Tibial artery (tissue), 4 donors: ENCODE measurements at regions not wholly inside any gene's neighbourhood (a gene's known extent, or its start where the extent isn't known, plus 50 kb on each side); places are given as distances from the start of the nearest gene placed in this dataset.

Source experiments
- DNase-seq, 2 donors: peaks; one replicate each; pipeline ENCODE4 v3.0.0-alpha.2; 2019
- H3K27ac ChIP-seq, 2 donors: fragments of 200-600 bp; sonication (generic) in 1 of 2; 1 replicate in 1 of 2; 2 replicates in 1 of 2; pipeline ENCODE4 v1.5.1; 2018 to 2019; ENCODE audit warnings: mild to moderate bottlenecking in 1 of 2
- H3K27me3 ChIP-seq, 2 donors: fragments of 200-600 bp; sonication (generic) in 1 of 2; one replicate each; pipeline versions ENCODE4 v1.5.1 to v1.6.0; 2016 to 2019
- H3K36me3 ChIP-seq, 3 donors: fragments of 200-600 bp; sonication (generic) in 2 of 3; one replicate each; pipeline ENCODE4 v1.5.1; 2016 to 2019; ENCODE audit warnings: mild to moderate bottlenecking in 2 of 3
- H3K4me1 ChIP-seq, 4 donors: fragments of 200-600 bp; sonication (generic) in 2 of 4; 1 replicate in 3 of 4; 2 replicates in 1 of 4; pipeline ENCODE4 v1.5.1; 2016 to 2019
- H3K4me3 ChIP-seq, 2 donors: fragments of 200-600 bp; sonication (generic) in 1 of 2; 1 replicate in 1 of 2; 2 replicates in 1 of 2; pipeline ENCODE4 v1.5.1; 2018 to 2019; ENCODE audit warnings: mild to moderate bottlenecking in 2 of 2
- H3K9me3 ChIP-seq, 3 donors: fragments of 200-600 bp; sonication (generic) in 1 of 3; one replicate each; pipeline ENCODE4 v1.5.1; 2016 to 2019
- CTCF ChIP-seq, 2 experiments: fragments of 200-600 bp in 1 of 2; fragments of 450-650 bp in 1 of 2; IDR thresholded peaks; one replicate each; pipeline ENCODE4 v1.5.1; 2017 to 2019; ENCODE audit warnings: antibody characterized with exemption in 2 of 2, mild to moderate bottlenecking in 1 of 2, moderate library complexity in 1 of 2
- intact Hi-C: fragments of 100-400 bp; cut with DNase I; formaldehyde crosslinking; loops from one replicate; pipeline ENCODE4 v1.15.0; 2023; ENCODE audit warnings: low total_unique reads

- no peak for DNase-seq
- no peaks in the 10 kb centered on the region for H3K36me3 ChIP-seq
- H3K4me1 ChIP-seq, result no peaks in the 10 kb centered on the region
- H3K4me3 ChIP-seq, result no peak overlapping the region
- no peak overlapping the region for H3K27ac ChIP-seq
- intact Hi-C loops, result no loop called here
- H3K27me3 ChIP-seq, result no peaks in the 10 kb centered on the region
- TF ChIP-seq CTCF (IDR thresholded peaks at IDR 0.05), result no peak
- no peaks in the 10 kb centered on the region for H3K9me3 ChIP-seq
These were observed 433.2 kb upstream of the RGPD4 start for GRCh38 chr2:107393516-107393915.

- intact Hi-C loops, result no loop called here
These were observed 428.0 kb upstream of the RGPD4 start for GRCh38 chr2:107398683-107399082.

GRCh38 chr2:107402330-107402729 is 424.4 kb upstream of the RGPD4 start:
- no peaks in the 10 kb centered on the region for H3K9me3 ChIP-seq
- no peak overlapping the region for H3K27ac ChIP-seq

More at GRCh38 chr2:107398683-107399082, 428.0 kb upstream of the RGPD4 start:
- Histone ChIP-seq H3K9me3 (no peaks in the 10 kb centered on the region), H3K36me3 (no peaks in the 10 kb centered on the region), H3K27me3 (no peaks in the 10 kb centered on the region), H3K4me3 (no peak overlapping the region), H3K27ac (no peak overlapping the region), H3K4me1 (no peaks in the 10 kb centered on the region)
- TF ChIP-seq CTCF (IDR thresholded peaks at IDR 0.05), result no peak
- no peak for DNase-seq

GRCh38 chr2:107405261-107405660 is 421.4 kb upstream of the RGPD4 start:
- no peak overlapping the region for H3K4me3 ChIP-seq
- H3K27me3 ChIP-seq, result no peaks in the 10 kb centered on the region
- no peak for TF ChIP-seq CTCF (IDR thresholded peaks at IDR 0.05)
- H3K27ac ChIP-seq, result no peak overlapping the region
- DNase-seq, result no peak
- H3K4me1 ChIP-seq, result no peaks in the 10 kb centered on the region
- intact Hi-C loops, result no loop called here
- H3K9me3 ChIP-seq, result no peaks in the 10 kb centered on the region
- no peaks in the 10 kb centered on the region for H3K36me3 ChIP-seq

More at GRCh38 chr2:107402330-107402729, 424.4 kb upstream of the RGPD4 start:
- DNase-seq, result no peak
- intact Hi-C loops, result no loop called here
- no peak overlapping the region for H3K4me3 ChIP-seq
- no peaks in the 10 kb centered on the region for H3K4me1 ChIP-seq
- H3K27me3 ChIP-seq, result no peaks in the 10 kb centered on the region
- no peak for TF ChIP-seq CTCF (IDR thresholded peaks at IDR 0.05)
- no peaks in the 10 kb centered on the region for H3K36me3 ChIP-seq

- Histone ChIP-seq H3K4me1 (peaks cover 0 to 9% (median 5%) of the 10 kb centered on the region in 4 donors), H3K9me3 (no peaks in the 10 kb centered on the region), H3K27me3 (no peaks in the 10 kb centered on the region), H3K4me3 (no peak overlapping the region), H3K27ac (no peak overlapping the region), H3K36me3 (no peaks in the 10 kb centered on the region)
- no peak for TF ChIP-seq CTCF (IDR thresholded peaks at IDR 0.05)
- DNase-seq, result no peak
- intact Hi-C loops, result no loop called here
These were observed 419.7 kb upstream of the RGPD4 start for GRCh38 chr2:107407017-107407416.

GRCh38 chr2:107407974-107408373 is 418.7 kb upstream of the RGPD4 start:
- Histone ChIP-seq H3K4me3 (no peak overlapping the region), H3K36me3 (no peaks in the 10 kb centered on the region), H3K27me3 (no peaks in the 10 kb centered on the region), H3K4me1 (peaks cover 0 to 18% (median 8%) of the 10 kb centered on the region in 4 donors), H3K27ac (no peak overlapping the region), H3K9me3 (no peaks in the 10 kb centered on the region)
- intact Hi-C loops, result no loop called here
- DNase-seq, result no peak
- no peak for TF ChIP-seq CTCF (IDR thresholded peaks at IDR 0.05)
